ENCODE measurements at regions not wholly inside any gene's neighbourhood (a gene's known extent, or its start where the extent isn't known, plus 50 kb on each side); places are given as distances from the start of the nearest gene placed in this dataset.

- H3K4me3 ChIP-seq (ENCODE audit: severe bottlenecking): no peak overlapping the region
- no peaks in the 10 kb centered on the region for H3K36me3 ChIP-seq (ENCODE audit: low read depth)
- no peak for TF ChIP-seq CTCF (IDR thresholded peaks at IDR 0.05; ENCODE audit: poor library complexity, severe bottlenecking)
- no peaks in the 10 kb centered on the region for H3K9me3 ChIP-seq (ENCODE audit: severe bottlenecking)
- H3K27ac ChIP-seq (ENCODE audit: poor library complexity, severe bottlenecking): no peak overlapping the region
- DNase-seq (ENCODE audit: low spot score) (no peak), ATAC-seq (ENCODE audit: low read depth) (no peak)
- H3K4me1 ChIP-seq (ENCODE audit: insufficient read depth, poor library complexity, severe bottlenecking): no peaks in the 10 kb centered on the region
- H3K27me3 ChIP-seq (ENCODE audit: insufficient read depth, poor library complexity, severe bottlenecking): no peaks in the 10 kb centered on the region
Observed at GRCh38 chr3:70806556-70806955, 494.1 kb upstream of the MDFIC2 start.

GRCh38 chr3:70806021-70806420 is 493.6 kb upstream of the MDFIC2 start:
- ATAC-seq (ENCODE audit: low read depth) (no peak), DNase-seq (ENCODE audit: low spot score) (no peak)
- Histone ChIP-seq H3K9me3 (ENCODE audit: severe bottlenecking) (no peaks in the 10 kb centered on the region), H3K36me3 (ENCODE audit: low read depth) (no peaks in the 10 kb centered on the region), H3K4me1 (ENCODE audit: insufficient read depth, poor library complexity, severe bottlenecking) (no peaks in the 10 kb centered on the region), H3K4me3 (ENCODE audit: severe bottlenecking) (no peak overlapping the region), H3K27ac (ENCODE audit: poor library complexity, severe bottlenecking) (no peak overlapping the region), H3K27me3 (ENCODE audit: insufficient read depth, poor library complexity, severe bottlenecking) (no peaks in the 10 kb centered on the region)
- TF ChIP-seq CTCF (IDR thresholded peaks at IDR 0.05; ENCODE audit: poor library complexity, severe bottlenecking): no peak

GRCh38 chr3:70805061-70805889 is 492.8 kb upstream of the MDFIC2 start:
- Histone ChIP-seq H3K27me3 (ENCODE audit: insufficient read depth, poor library complexity, severe bottlenecking) (no peaks in the 10 kb centered on the region), H3K4me1 (ENCODE audit: insufficient read depth, poor library complexity, severe bottlenecking) (no peaks in the 10 kb centered on the region), H3K36me3 (ENCODE audit: low read depth) (no peaks in the 10 kb centered on the region), H3K4me3 (ENCODE audit: severe bottlenecking) (no peak overlapping the region), H3K27ac (ENCODE audit: poor library complexity, severe bottlenecking) (no peak overlapping the region), H3K9me3 (ENCODE audit: severe bottlenecking) (no peaks in the 10 kb centered on the region)
- ATAC-seq (ENCODE audit: low read depth) (peak; percentile 29; the same call in 1 of the 3 replicates), DNase-seq (ENCODE audit: low spot score) (no peak)
- TF ChIP-seq CTCF (IDR thresholded peaks at IDR 0.05; ENCODE audit: poor library complexity, severe bottlenecking): no peak

- Histone ChIP-seq H3K9me3 (ENCODE audit: severe bottlenecking) (no peaks in the 10 kb centered on the region), H3K4me1 (ENCODE audit: insufficient read depth, poor library complexity, severe bottlenecking) (no peaks in the 10 kb centered on the region), H3K36me3 (ENCODE audit: low read depth) (no peaks in the 10 kb centered on the region), H3K27me3 (ENCODE audit: insufficient read depth, poor library complexity, severe bottlenecking) (no peaks in the 10 kb centered on the region), H3K27ac (ENCODE audit: poor library complexity, severe bottlenecking) (no peak overlapping the region), H3K4me3 (ENCODE audit: severe bottlenecking) (no peak overlapping the region)
- DNase-seq (ENCODE audit: low spot score) (no peak), ATAC-seq (ENCODE audit: low read depth) (no peak)
- TF ChIP-seq CTCF (IDR thresholded peaks at IDR 0.05; ENCODE audit: poor library complexity, severe bottlenecking): no peak
Observed at GRCh38 chr3:70803891-70804290, 491.5 kb upstream of the MDFIC2 start.

GRCh38 chr3:70803319-70803718 is 490.9 kb upstream of the MDFIC2 start:
- no peak for ATAC-seq (ENCODE audit: low read depth)
- Histone ChIP-seq H3K27ac (ENCODE audit: poor library complexity, severe bottlenecking) (no peak overlapping the region), H3K27me3 (ENCODE audit: insufficient read depth, poor library complexity, severe bottlenecking) (no peaks in the 10 kb centered on the region), H3K4me1 (ENCODE audit: insufficient read depth, poor library complexity, severe bottlenecking) (no peaks in the 10 kb centered on the region), H3K9me3 (ENCODE audit: severe bottlenecking) (no peaks in the 10 kb centered on the region), H3K4me3 (ENCODE audit: severe bottlenecking) (no peak overlapping the region), H3K36me3 (ENCODE audit: low read depth) (no peaks in the 10 kb centered on the region)
- no peak for TF ChIP-seq CTCF (IDR thresholded peaks at IDR 0.05; ENCODE audit: poor library complexity, severe bottlenecking)
- DNase-seq (ENCODE audit: low spot score): no peak

Measured in RWPE2 (cell line).